ENCODE measurements at regions not wholly inside any gene's neighbourhood (a gene's known extent, or its start where the extent isn't known, plus 50 kb on each side); places are given as distances from the start of the nearest gene placed in this dataset.
"Not testable (repeated sequence)": the region's sequence is repeated elsewhere in the genome, so short reads cannot be mapped to it uniquely, and the experiment has no call there.

DNA sequence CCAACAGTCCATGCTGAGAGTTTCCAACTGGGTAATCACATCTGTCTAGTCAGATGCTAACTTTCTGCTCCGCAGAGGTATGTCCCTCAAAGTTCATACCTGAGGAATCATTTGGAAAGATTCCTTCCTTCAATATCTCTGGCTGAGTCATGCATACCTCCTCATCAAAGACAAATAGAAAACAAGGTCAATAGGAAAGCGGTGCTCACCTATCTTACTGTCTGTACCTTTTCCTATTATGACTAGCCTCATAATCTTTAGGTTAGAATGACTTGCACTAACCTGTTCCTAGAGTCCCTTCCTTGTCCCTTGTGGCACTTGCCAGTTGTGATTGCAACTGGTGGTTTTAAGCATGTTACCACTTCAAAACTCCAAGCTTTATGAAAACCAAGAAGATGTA lies 78.2 kb upstream of the PTPRK start:
- Histone ChIP-seq H3K4me1 (ENCODE audit: control insufficient read depth, insufficient read depth, low read length) (peaks cover 11% of the 10 kb centered on the region; the same call in 1 of the 2 replicates), H3K4me3 (ENCODE audit: low read depth, low read length) (no peak overlapping the region), H3K9me3 (ENCODE audit: control insufficient read depth, insufficient read depth, low read length) (no peaks in the 10 kb centered on the region), H3K27ac (ENCODE audit: low read depth, low read length) (no peak overlapping the region), H3K27me3 (ENCODE audit: control insufficient read depth, insufficient read depth, low read length) (peaks cover 2% of the 10 kb centered on the region), H3K9ac (ENCODE audit: low read depth, low read length) (no peak overlapping the region), H3K36me3 (ENCODE audit: control insufficient read depth, insufficient read depth, low read length) (no peaks in the 10 kb centered on the region)

DNA sequence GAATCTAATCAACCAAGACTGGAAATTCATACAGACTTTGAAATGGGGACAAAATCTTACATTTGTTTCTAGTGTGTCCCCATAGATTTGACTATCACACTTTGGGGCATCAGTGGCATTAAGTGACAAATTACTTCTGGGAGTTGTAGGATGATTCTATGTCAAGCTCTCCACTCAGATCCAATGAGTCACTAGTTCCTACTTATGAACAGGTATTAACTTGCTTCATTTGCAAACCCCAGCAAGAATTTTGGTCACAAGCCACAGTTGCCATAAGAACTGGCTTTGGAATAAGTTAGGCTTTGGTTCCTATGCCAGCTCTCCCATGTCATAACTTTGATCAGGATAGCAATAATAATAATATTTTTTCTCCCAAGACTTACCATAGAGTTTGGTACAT lies 77.6 kb upstream of the PTPRK start:
- no peaks in the 10 kb centered on the region for H3K9me3 ChIP-seq (ENCODE audit: control insufficient read depth, insufficient read depth, low read length)
- no peak overlapping the region for H3K27ac ChIP-seq (ENCODE audit: low read depth, low read length)
- no peaks in the 10 kb centered on the region for H3K36me3 ChIP-seq (ENCODE audit: control insufficient read depth, insufficient read depth, low read length)
- H3K9ac ChIP-seq (ENCODE audit: low read depth, low read length): no peak overlapping the region
- H3K27me3 ChIP-seq (ENCODE audit: control insufficient read depth, insufficient read depth, low read length): no peaks in the 10 kb centered on the region
- H3K4me1 ChIP-seq (ENCODE audit: control insufficient read depth, insufficient read depth, low read length): peaks cover 11% of the 10 kb centered on the region; the same call in 1 of the 2 replicates
- H3K4me3 ChIP-seq (ENCODE audit: low read depth, low read length): no peak overlapping the region

DNA sequence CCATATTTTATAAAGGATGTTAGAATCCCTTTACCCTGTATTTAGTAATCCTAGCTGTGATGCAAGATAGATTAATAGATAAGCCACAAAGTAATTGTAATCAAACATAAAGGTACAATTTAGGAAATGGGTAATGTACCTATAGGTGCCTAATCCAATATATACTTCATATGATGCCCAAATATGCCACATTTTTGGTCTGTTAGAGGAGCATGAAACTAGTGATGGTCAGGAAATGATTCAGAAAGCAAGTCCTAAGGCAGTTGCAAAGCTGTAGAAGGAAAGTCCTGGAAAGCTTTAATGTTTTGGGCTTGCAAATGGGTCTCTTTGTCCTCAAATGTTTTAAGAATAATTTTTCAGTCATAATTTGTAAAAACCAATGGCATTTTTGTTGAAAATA lies 76.6 kb upstream of the PTPRK start:
- peaks cover 11% of the 10 kb centered on the region; the same call in 1 of the 2 replicates for H3K4me1 ChIP-seq (ENCODE audit: control insufficient read depth, insufficient read depth, low read length)
- no peaks in the 10 kb centered on the region for H3K27me3 ChIP-seq (ENCODE audit: control insufficient read depth, insufficient read depth, low read length)
- no peak overlapping the region for H3K9ac ChIP-seq (ENCODE audit: low read depth, low read length)
- no peaks in the 10 kb centered on the region for H3K9me3 ChIP-seq (ENCODE audit: control insufficient read depth, insufficient read depth, low read length)
- no peaks in the 10 kb centered on the region for H3K36me3 ChIP-seq (ENCODE audit: control insufficient read depth, insufficient read depth, low read length)
- no peak overlapping the region for H3K27ac ChIP-seq (ENCODE audit: low read depth, low read length)
- no peak overlapping the region for H3K4me3 ChIP-seq (ENCODE audit: low read depth, low read length)

DNA sequence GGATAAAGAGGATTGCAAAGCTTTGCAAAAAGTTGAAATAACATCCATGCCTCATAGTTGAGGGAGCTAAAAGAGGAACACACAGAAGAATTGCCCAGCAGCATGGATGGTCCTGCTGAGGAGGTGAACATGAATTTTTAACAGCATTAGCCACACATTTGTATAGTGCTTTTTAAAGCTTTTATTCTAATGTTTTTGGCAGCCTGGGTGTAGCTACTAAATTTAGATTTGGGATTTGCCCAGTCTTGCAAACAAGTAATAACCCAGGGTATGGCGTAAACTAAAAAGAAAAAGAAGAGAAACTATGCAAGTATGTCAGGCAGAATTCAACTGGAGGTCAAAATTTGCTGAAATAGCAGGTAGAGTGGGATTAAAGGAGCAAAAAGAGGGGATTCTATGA lies 75.1 kb upstream of the PTPRK start:
- H3K27me3 ChIP-seq (ENCODE audit: control insufficient read depth, insufficient read depth, low read length): no peaks in the 10 kb centered on the region
- H3K36me3 ChIP-seq (ENCODE audit: control insufficient read depth, insufficient read depth, low read length): no peaks in the 10 kb centered on the region
- no peak overlapping the region for H3K4me3 ChIP-seq (ENCODE audit: low read depth, low read length)
- no peak overlapping the region for H3K27ac ChIP-seq (ENCODE audit: low read depth, low read length)
- H3K9me3 ChIP-seq (ENCODE audit: control insufficient read depth, insufficient read depth, low read length): no peaks in the 10 kb centered on the region
- peaks cover 10% of the 10 kb centered on the region; the same call in 1 of the 2 replicates for H3K4me1 ChIP-seq (ENCODE audit: control insufficient read depth, insufficient read depth, low read length)
- no peak overlapping the region for H3K9ac ChIP-seq (ENCODE audit: low read depth, low read length)

DNA sequence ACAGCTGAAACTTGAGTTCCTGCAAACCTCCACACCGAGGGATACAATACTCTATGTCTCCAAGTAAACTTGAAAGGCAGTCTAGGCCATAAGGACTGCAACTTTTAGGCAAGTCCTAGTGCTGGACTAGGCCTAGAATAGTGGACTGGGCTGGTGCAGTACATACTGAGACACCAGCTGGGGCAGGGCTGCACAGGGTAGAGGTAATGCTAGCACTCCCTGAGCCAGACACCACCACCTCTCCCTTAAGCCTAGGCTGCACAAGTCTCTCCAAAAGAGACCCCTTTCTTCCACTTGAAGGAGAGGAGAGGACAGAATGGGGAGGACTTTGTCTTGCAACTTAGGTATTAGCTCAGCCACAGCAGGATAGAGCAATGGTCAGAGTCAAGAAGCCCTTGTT lies 65.7 kb upstream of the PTPRK start:
- no peak overlapping the region for H3K27ac ChIP-seq (ENCODE audit: low read depth, low read length)
- H3K36me3 ChIP-seq (ENCODE audit: control insufficient read depth, insufficient read depth, low read length): no peaks in the 10 kb centered on the region
- H3K27me3 ChIP-seq (ENCODE audit: control insufficient read depth, insufficient read depth, low read length): no peaks in the 10 kb centered on the region
- no peaks in the 10 kb centered on the region for H3K9me3 ChIP-seq (ENCODE audit: control insufficient read depth, insufficient read depth, low read length)
- H3K9ac ChIP-seq (ENCODE audit: low read depth, low read length): no peak overlapping the region
- no peak overlapping the region for H3K4me3 ChIP-seq (ENCODE audit: low read depth, low read length)
- peaks cover 8% of the 10 kb centered on the region; the same call in 1 of the 2 replicates for H3K4me1 ChIP-seq (ENCODE audit: control insufficient read depth, insufficient read depth, low read length)

DNA sequence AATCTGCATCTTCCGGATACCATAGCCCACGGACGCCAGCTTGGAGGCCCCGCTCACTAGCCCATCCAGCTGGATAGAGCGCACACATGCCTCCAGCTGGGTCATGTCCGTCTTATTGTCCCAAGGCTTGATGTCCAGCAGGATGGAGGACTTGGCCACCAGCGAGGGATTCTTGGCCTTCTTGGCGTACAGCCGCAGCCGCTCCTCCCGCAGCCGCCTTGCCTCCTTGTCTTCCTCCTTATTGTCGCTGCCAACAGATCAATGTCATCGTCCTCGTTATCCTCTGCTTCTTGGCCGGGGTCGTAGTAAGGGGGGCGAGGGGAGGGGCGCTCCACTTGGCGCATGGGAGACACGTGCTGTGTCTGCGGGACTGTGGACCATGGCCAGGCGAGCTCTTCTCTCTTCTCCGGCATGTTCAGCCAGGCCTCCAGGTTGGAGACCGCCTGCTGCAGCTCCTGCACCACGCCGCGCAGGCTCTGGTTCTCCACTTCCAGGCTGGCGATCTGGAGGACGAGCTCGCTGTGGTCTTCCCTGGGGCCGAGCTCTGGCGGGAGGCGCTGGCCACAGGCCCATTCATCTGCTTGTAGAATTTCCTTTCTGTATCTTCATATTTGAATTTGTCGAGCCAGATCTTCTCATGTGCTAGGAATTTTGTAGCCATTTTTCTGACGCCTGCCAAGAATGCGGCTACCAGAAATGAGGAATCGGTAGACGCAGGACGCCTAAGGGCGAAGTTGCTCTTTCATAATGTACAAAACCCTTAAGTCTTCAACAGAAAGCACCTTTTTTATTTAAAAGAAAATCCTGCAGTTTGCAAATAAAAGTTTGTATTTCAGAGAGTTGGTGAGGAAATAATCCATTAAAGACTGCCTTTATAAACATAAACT lies 60.1 kb upstream of the PTPRK start:
- Histone ChIP-seq H3K4me3 (ENCODE audit: low read depth, low read length) (no peak overlapping the region), H3K36me3 (ENCODE audit: control insufficient read depth, insufficient read depth, low read length) (no peaks in the 10 kb centered on the region), H3K4me1 (ENCODE audit: control insufficient read depth, insufficient read depth, low read length) (peaks cover 13% of the 10 kb centered on the region), H3K27me3 (ENCODE audit: control insufficient read depth, insufficient read depth, low read length) (no peaks in the 10 kb centered on the region), H3K9me3 (ENCODE audit: control insufficient read depth, insufficient read depth, low read length) (no peaks in the 10 kb centered on the region), H3K9ac (ENCODE audit: low read depth, low read length) (no peak overlapping the region), H3K27ac (ENCODE audit: low read depth, low read length) (no peak overlapping the region)

DNA sequence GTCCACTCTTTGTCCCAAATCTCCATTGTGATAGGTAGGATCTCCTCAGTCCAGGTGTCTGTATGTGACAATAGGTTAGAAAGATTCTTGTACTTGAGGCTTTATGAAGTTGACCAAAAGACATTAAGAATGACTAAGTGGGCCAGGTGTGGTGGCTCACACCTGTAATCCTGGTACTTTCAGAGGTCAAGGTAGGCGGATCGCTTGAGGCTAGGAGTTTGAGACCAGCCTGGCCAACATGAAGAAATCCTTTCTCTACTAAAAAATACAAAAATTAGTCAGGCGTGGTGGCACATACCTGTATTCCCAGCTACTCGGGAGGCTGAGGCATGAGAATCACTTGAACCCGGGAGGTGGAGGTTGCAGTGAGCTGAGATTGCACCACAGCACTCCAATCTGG lies 54.9 kb upstream of the PTPRK start:
- H3K27ac ChIP-seq (ENCODE audit: low read depth, low read length); H3K4me3 ChIP-seq (ENCODE audit: low read depth, low read length); H3K9me3 ChIP-seq (ENCODE audit: control insufficient read depth, insufficient read depth, low read length); H3K4me1 ChIP-seq (ENCODE audit: control insufficient read depth, insufficient read depth, low read length); H3K9ac ChIP-seq (ENCODE audit: low read depth, low read length); H3K36me3 ChIP-seq (ENCODE audit: control insufficient read depth, insufficient read depth, low read length); H3K27me3 ChIP-seq (ENCODE audit: control insufficient read depth, insufficient read depth, low read length): not testable (repeated sequence)

DNA sequence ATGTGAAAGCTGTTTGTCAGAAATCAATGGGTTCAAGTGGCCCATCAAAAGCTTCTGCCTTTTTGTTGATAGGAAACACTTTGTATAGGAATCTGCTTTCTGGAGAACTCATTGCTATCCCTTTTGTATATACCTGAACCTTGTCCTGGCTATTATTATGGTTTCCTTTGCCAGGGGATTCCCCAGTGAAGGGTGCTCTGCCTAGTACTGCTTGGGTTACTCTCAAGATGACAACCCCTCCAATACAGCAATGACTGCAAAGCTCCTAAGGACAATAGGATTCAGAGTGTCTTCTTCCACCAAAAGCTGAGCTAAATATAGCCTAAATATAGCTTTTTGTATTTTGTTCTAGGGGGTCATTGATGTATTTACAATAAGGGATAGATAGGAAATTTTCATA lies 54.0 kb upstream of the PTPRK start:
- Histone ChIP-seq H3K4me1 (ENCODE audit: control insufficient read depth, insufficient read depth, low read length) (peaks cover 12% of the 10 kb centered on the region), H3K4me3 (ENCODE audit: low read depth, low read length) (no peak overlapping the region), H3K27ac (ENCODE audit: low read depth, low read length) (no peak overlapping the region), H3K9me3 (ENCODE audit: control insufficient read depth, insufficient read depth, low read length) (no peaks in the 10 kb centered on the region), H3K36me3 (ENCODE audit: control insufficient read depth, insufficient read depth, low read length) (no peaks in the 10 kb centered on the region), H3K9ac (ENCODE audit: low read depth, low read length) (no peak overlapping the region), H3K27me3 (ENCODE audit: control insufficient read depth, insufficient read depth, low read length) (no peaks in the 10 kb centered on the region)

DNA sequence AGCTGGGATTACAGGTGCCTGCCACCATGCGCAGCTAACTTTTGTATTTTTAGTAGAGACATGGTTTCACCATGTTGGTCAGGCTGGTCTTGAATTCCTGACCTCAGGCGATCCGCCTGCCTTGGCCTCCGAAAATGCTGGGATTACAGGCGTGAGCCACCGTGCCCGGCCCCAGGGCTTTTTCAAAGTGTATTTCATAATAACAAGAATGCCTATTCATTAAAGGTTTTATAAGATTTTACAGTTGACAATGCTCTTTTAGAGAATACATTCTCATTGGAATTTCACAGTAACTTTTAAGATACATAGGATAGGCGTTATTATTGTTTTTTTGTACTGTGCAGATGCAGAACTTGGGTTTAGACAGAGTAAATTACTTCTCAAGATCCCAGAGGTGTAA lies 52.6 kb upstream of the PTPRK start:
- Histone ChIP-seq H3K4me1 (ENCODE audit: control insufficient read depth, insufficient read depth, low read length) (peaks cover 12% of the 10 kb centered on the region), H3K36me3 (ENCODE audit: control insufficient read depth, insufficient read depth, low read length) (no peaks in the 10 kb centered on the region), H3K9me3 (ENCODE audit: control insufficient read depth, insufficient read depth, low read length) (no peaks in the 10 kb centered on the region), H3K9ac (ENCODE audit: low read depth, low read length) (no peak overlapping the region), H3K4me3 (ENCODE audit: low read depth, low read length) (no peak overlapping the region), H3K27ac (ENCODE audit: low read depth, low read length) (no peak overlapping the region), H3K27me3 (ENCODE audit: control insufficient read depth, insufficient read depth, low read length) (no peaks in the 10 kb centered on the region)

DNA sequence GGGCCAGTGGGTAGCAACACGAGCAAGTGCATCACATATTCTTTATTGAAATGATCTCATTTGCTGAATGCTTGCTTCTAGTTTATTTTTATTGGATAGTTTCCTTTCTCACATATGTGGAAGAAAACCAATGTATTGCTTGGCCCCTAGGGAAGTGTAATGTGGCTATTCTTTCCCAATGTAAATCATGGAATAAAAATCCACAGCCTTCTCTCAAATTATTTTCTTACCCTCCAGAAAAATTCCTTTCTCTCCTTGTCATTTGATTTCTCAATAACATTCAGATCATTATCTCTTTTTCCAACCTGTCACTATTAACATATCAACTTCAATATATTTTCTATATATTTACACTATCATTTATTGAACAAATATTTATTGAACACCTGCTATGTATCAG lies 51.9 kb upstream of the PTPRK start:
- Histone ChIP-seq H3K4me3 (ENCODE audit: low read depth, low read length) (no peak overlapping the region), H3K9ac (ENCODE audit: low read depth, low read length) (no peak overlapping the region), H3K4me1 (ENCODE audit: control insufficient read depth, insufficient read depth, low read length) (peaks cover 12% of the 10 kb centered on the region), H3K9me3 (ENCODE audit: control insufficient read depth, insufficient read depth, low read length) (no peaks in the 10 kb centered on the region), H3K27ac (ENCODE audit: low read depth, low read length) (no peak overlapping the region), H3K36me3 (ENCODE audit: control insufficient read depth, insufficient read depth, low read length) (no peaks in the 10 kb centered on the region), H3K27me3 (ENCODE audit: control insufficient read depth, insufficient read depth, low read length) (no peaks in the 10 kb centered on the region)

DNA sequence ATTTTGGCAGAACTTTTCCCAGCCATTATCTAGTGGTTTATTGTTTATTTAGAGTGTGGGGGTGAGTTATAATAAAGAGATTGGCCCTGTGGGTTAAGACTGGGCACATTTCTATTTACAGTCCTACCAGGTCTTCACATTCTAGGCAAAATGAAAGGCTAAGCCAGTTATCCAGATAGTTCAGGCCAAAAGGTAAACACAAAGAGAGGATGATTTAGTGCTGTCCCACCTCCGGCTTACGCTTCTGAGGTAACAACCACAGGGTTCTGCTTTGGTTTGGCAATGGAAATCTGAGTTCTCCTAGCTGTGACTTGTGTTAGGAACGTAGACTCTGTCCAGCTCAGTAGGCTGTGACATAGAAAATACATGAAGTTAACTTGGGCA lies 50.3 kb upstream of the PTPRK start:
- H3K9ac ChIP-seq (ENCODE audit: low read depth, low read length): no peak overlapping the region
- H3K4me1 ChIP-seq (ENCODE audit: control insufficient read depth, insufficient read depth, low read length): peaks cover 12% of the 10 kb centered on the region
- H3K9me3 ChIP-seq (ENCODE audit: control insufficient read depth, insufficient read depth, low read length): peaks cover 5% of the 10 kb centered on the region; the same call in 1 of the 2 replicates
- H3K4me3 ChIP-seq (ENCODE audit: low read depth, low read length): no peak overlapping the region
- H3K27me3 ChIP-seq (ENCODE audit: control insufficient read depth, insufficient read depth, low read length): no peaks in the 10 kb centered on the region
- H3K36me3 ChIP-seq (ENCODE audit: control insufficient read depth, insufficient read depth, low read length): no peaks in the 10 kb centered on the region
- H3K27ac ChIP-seq (ENCODE audit: low read depth, low read length): no peak overlapping the region

Measured in HUES48 (cell line).